Activated naive CD4-positive, alpha-beta T cell treated with anti-CD3 and anti-CD28 coated beads, Interleukin-2, amount 10 ng/mL, durations not matched to agents 7 days and 5 days (primary cell): ENCODE measurements at regions not wholly inside any gene's neighbourhood (a gene's known extent, or its start where the extent isn't known, plus 50 kb on each side); places are given as distances from the start of the nearest gene placed in this dataset.

ENCODE experiments used
- CTCF ChIA-PET: fragments of 350-600 bp; sonication (Branson Sonifier 250); formaldehyde crosslinking; loops from one replicate; lab custom pipeline; 2021; ENCODE audit warnings: antibody characterized with exemption; lab: Charles Lee
- DNase-seq: peaks from one replicate; pipeline ENCODE4 v3.0.0-alpha.2; 2020
- H3K27ac Mint-ChIP-seq: one replicate; pipeline ENCODE4 v1.8.0; 2021; ENCODE audit warnings: mild to moderate bottlenecking, moderate library complexity, mixed read lengths
- H3K27me3 Mint-ChIP-seq: one replicate; pipeline ENCODE4 v1.8.0; 2021; ENCODE audit warnings: mild to moderate bottlenecking, mixed read lengths
- H3K36me3 Mint-ChIP-seq: one replicate; pipeline ENCODE4 v1.8.0; 2021; ENCODE audit warnings: mixed read lengths
- H3K4me1 Mint-ChIP-seq: one replicate; pipeline ENCODE4 v1.8.0; 2021; ENCODE audit warnings: mixed read lengths
- H3K4me3 Mint-ChIP-seq: one replicate; pipeline ENCODE4 v1.8.0; 2021; ENCODE audit warnings: mild to moderate bottlenecking, moderate library complexity, mixed read lengths
- H3K9me3 Mint-ChIP-seq: one replicate; pipeline ENCODE4 v1.8.0; 2021; ENCODE audit warnings: mixed read lengths

- CTCF ChIA-PET: interaction anchor here (0.6 kb wide), 1 partner anchor 17 kb away, joined by 3 read pairs; no protein-coding TSS in a partner anchor
- Mint-ChIP-seq H3K36me3 (no peaks in the 10 kb centered on the region), H3K4me3 (no peak overlapping the region), H3K4me1 (no peaks in the 10 kb centered on the region), H3K27ac (no peak overlapping the region), H3K27me3 (no peaks in the 10 kb centered on the region), H3K9me3 (no peaks in the 10 kb centered on the region)
- no peak for DNase-seq
These were observed 216.2 kb upstream of the RMST start for GRCh38 chr12:97246368-97246767.

DNA sequence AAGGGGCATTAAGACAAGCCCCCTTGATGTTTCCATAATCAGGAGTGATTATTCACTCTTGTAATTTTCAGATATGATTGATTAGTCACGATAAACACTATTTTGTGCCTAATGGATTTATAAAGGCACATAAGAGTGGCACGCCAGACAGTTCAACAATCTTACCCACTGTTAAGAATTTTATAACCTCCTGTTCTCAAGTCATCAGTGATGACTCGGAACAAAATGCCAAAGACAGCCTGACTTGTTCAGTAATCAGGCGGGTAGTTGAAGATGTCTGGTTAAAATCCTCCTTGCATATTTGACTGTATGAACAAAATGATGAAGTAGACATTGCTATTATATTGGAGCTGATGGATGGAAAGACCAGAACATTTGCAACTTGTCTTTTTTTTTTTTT, 212.1 kb upstream of the RMST start:
- no peaks in the 10 kb centered on the region for H3K9me3 Mint-ChIP-seq
- no peak overlapping the region for H3K4me3 Mint-ChIP-seq
- H3K27ac Mint-ChIP-seq: no peak overlapping the region
- CTCF ChIA-PET: no interaction called here
- H3K27me3 Mint-ChIP-seq: no peaks in the 10 kb centered on the region
- H3K36me3 Mint-ChIP-seq: no peaks in the 10 kb centered on the region
- no peaks in the 10 kb centered on the region for H3K4me1 Mint-ChIP-seq
- no peak for DNase-seq

GRCh38 chr12:97257726-97258125, 204.9 kb upstream of the RMST start:
- Mint-ChIP-seq H3K27me3 (no peaks in the 10 kb centered on the region), H3K27ac (no peak overlapping the region), H3K36me3 (no peaks in the 10 kb centered on the region)

DNA sequence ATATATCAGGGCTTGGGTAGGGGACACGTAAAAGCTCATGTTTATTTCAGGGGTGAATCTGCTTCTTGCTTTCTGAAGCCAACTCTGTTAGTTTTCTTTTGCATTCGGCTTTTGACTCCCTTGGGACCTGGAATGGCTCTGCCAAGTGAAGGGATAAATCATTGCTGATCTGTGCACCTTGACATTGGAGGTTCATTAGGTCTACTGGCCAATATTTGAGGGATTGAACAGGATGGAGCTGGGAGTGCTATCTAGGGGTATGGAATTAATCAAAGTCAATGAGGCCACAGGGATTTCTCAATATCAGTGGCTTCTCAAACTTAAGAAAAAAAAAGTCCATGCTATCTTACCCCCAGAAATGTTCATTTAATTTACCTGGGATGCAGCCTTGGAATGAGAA, 203.5 kb upstream of the RMST start:
- Mint-ChIP-seq H3K27ac (no peak overlapping the region), H3K9me3 (no peaks in the 10 kb centered on the region), H3K4me1 (no peaks in the 10 kb centered on the region), H3K36me3 (no peaks in the 10 kb centered on the region), H3K4me3 (no peak overlapping the region), H3K27me3 (no peaks in the 10 kb centered on the region)
- DNase-seq: no peak
- CTCF ChIA-PET: interaction anchor here (0.7 kb wide), 1 partner anchor 26 kb away, joined by 3 read pairs; no protein-coding TSS in a partner anchor

More at GRCh38 chr12:97257726-97258125, 204.9 kb upstream of the RMST start:
- CTCF ChIA-PET: no interaction called here
- Mint-ChIP-seq H3K4me1 (no peaks in the 10 kb centered on the region), H3K4me3 (no peak overlapping the region), H3K9me3 (no peaks in the 10 kb centered on the region)
- no peak for DNase-seq

DNA sequence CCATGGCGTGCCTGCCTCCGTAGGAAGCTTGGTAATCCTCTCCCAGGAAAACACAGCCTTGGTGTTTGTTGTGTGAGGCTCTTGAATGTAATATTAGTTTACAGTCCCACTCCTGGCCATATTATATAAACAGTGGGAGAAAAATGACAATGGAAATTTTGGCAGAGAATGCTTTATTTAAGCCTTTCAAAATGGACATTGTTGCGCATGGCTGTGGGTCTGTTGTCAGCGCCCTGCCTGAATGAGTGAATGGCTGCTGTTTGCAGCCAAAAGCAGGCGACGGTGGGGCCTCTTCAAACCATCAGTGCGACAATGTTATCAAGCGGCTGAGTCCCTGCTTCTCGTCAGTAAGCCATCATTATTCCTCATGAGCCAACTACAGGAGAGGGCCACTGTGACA, 201.8 kb upstream of the RMST start:
- DNase-seq: no peak
- CTCF ChIA-PET: no interaction called here
- Mint-ChIP-seq H3K27ac (no peak overlapping the region), H3K36me3 (no peaks in the 10 kb centered on the region), H3K27me3 (no peaks in the 10 kb centered on the region), H3K9me3 (no peaks in the 10 kb centered on the region), H3K4me3 (no peak overlapping the region), H3K4me1 (no peaks in the 10 kb centered on the region)

GRCh38 chr12:97267166-97267565, 195.4 kb upstream of the RMST start:
- Mint-ChIP-seq H3K9me3 (no peaks in the 10 kb centered on the region), H3K36me3 (no peaks in the 10 kb centered on the region), H3K4me3 (no peak overlapping the region), H3K4me1 (no peaks in the 10 kb centered on the region), H3K27me3 (no peaks in the 10 kb centered on the region), H3K27ac (no peak overlapping the region)
- no peak for DNase-seq
- CTCF ChIA-PET: interaction anchor here (1.3 kb wide), 1 partner anchor 15 kb away, joined by 4 read pairs; no protein-coding TSS in a partner anchor

GRCh38 chr12:97267594-97268202, 194.9 kb upstream of the RMST start:
- CTCF ChIA-PET: no interaction called here
- Mint-ChIP-seq H3K27me3 (no peaks in the 10 kb centered on the region), H3K4me3 (no peak overlapping the region), H3K4me1 (no peaks in the 10 kb centered on the region), H3K9me3 (no peaks in the 10 kb centered on the region), H3K27ac (no peak overlapping the region), H3K36me3 (no peaks in the 10 kb centered on the region)
- DNase-seq: no peak

DNA sequence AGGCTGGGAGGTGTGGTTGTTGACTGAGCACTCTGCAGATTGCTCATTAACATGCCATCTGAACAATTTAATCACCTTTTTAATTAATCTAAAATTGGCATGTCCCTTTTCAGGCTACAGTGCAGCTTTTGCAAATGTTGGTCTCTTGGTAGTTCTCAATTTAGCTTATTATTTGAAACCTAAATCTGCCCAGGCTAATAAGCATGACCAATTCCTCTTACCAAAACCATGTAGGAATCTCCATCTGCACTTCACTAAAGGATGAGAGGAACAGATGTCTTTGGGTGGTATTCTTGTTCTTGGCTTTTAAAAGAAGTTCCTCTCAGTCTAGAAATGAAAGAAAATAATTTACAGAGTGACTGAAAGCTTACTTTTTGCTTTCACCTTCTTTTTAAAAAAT, 190.1 kb upstream of the RMST start:
- Mint-ChIP-seq H3K36me3 (no peaks in the 10 kb centered on the region), H3K9me3 (no peaks in the 10 kb centered on the region), H3K27ac (no peak overlapping the region), H3K27me3 (peaks cover 17% of the 10 kb centered on the region), H3K4me3 (no peak overlapping the region), H3K4me1 (no peaks in the 10 kb centered on the region)
- no peak for DNase-seq
- CTCF ChIA-PET: no interaction called here

DNA sequence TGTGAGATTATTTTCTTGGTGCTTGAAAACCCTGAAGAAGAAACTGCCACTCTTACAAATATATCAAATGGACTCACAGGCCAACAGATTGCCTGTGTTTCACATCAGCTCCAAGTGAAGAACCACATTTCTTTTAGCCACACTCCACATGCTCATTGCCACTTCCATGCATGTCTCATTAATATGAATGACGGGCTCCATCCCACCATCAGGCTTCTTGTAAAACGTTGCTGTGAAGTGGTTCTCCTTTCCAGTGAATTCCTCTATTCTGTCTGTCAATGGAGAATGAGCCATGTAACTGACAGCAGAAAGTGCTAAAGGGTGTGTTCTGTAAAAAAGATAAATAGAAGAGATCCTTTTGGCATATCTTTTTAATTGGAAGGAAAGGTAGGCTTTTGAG, 188.2 kb upstream of the RMST start:
- Mint-ChIP-seq H3K4me1 (no peaks in the 10 kb centered on the region), H3K36me3 (no peaks in the 10 kb centered on the region), H3K27me3 (peaks cover 17% of the 10 kb centered on the region), H3K4me3 (no peak overlapping the region), H3K27ac (no peak overlapping the region), H3K9me3 (no peaks in the 10 kb centered on the region)
- no peak for DNase-seq
- CTCF ChIA-PET: interaction anchor here (0.7 to 1.6 kb wide), 3 partner anchors 11 to 479 kb away, joined by 3 read pairs; no protein-coding TSS in a partner anchor

DNA sequence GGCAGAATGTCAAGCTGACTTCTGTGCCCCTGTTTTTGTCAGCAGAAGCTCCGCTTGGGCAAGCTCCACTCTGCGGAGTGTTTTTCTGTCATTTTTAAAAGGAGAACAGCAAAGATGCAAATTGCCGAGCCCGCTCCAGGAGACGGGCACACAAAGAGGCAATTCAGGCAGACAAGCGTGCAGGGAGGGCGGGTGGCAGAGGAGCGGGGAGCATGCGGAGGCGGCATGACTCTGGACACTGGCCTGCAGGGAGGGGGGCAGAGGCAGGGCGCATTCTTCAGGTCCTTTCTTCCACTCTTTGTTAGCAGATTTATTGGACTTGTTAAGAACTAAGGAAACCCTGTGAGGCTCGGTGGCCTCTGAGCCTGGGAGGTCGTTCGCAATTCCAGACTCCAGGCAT, 187.3 kb upstream of the RMST start:
- H3K4me3 Mint-ChIP-seq: no peak overlapping the region
- H3K27ac Mint-ChIP-seq: no peak overlapping the region
- no peaks in the 10 kb centered on the region for H3K9me3 Mint-ChIP-seq
- DNase-seq: no peak
- peaks cover 17% of the 10 kb centered on the region for H3K27me3 Mint-ChIP-seq
- CTCF ChIA-PET: interaction anchor here (1.6 kb wide), 1 partner anchor 10 kb away, joined by 3 read pairs; no protein-coding TSS in a partner anchor
- H3K4me1 Mint-ChIP-seq: no peaks in the 10 kb centered on the region
- no peaks in the 10 kb centered on the region for H3K36me3 Mint-ChIP-seq

GRCh38 chr12:97275728-97276590, 186.6 kb upstream of the RMST start:
- CTCF ChIA-PET: interaction anchor here (1.6 kb wide), 1 partner anchor 9 kb away, joined by 3 read pairs; no protein-coding TSS in a partner anchor
- Mint-ChIP-seq H3K9me3 (no peaks in the 10 kb centered on the region), H3K27ac (no peak overlapping the region), H3K4me1 (no peaks in the 10 kb centered on the region), H3K36me3 (no peaks in the 10 kb centered on the region), H3K27me3 (peaks cover 17% of the 10 kb centered on the region), H3K4me3 (no peak overlapping the region)
- DNase-seq: no peak

DNA sequence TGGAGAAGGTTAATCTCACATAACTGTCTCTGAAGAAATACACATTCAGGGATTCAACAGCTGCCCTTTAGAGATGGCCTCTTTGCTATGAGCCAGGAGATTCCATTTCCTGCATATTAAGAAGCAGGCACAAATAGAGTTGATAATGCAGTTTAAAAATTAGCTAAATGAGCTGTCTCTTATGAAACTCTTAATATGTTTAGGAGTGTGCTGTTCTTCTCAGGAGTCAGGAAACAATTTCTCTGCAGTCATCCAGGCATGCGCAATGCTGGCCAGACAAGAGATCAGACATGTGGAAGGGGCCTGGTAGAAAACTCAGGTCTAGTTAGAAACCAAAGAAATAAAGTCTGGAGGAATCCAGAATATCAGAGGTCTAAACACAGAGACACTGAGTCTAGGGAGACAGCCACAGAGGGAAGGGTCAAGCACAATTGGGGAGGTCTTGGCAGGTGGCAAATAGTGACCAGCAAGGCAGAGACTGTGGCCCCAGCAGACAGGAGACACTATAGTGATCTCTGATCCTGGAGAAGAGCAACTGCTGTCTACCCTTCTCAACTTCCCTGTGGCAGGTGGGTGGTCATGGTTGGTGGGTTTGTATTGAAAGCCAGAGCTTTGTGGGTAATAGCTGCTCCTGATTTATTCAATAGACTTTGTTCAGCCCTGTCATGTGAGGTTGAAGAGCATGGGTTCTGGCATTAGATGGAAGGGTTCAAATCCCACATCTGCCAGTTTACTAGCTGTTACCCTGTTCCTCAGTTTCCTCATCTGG, 185.8 kb upstream of the RMST start:
- Mint-ChIP-seq H3K4me3 (no peak overlapping the region), H3K4me1 (no peaks in the 10 kb centered on the region), H3K9me3 (no peaks in the 10 kb centered on the region), H3K27me3 (peaks cover 17% of the 10 kb centered on the region), H3K36me3 (no peaks in the 10 kb centered on the region), H3K27ac (no peak overlapping the region)
- DNase-seq: no peak
- CTCF ChIA-PET: no interaction called here

- DNase-seq: peak; percentile 23
- no peaks in the 10 kb centered on the region for H3K36me3 Mint-ChIP-seq
- no peaks in the 10 kb centered on the region for H3K4me1 Mint-ChIP-seq
- H3K9me3 Mint-ChIP-seq: no peaks in the 10 kb centered on the region
- H3K27ac Mint-ChIP-seq: no peak overlapping the region
- no peaks in the 10 kb centered on the region for H3K27me3 Mint-ChIP-seq
- CTCF ChIA-PET: interaction anchor here (0.9 kb wide), 1 partner anchor 17 kb away, joined by 4 read pairs; no protein-coding TSS in a partner anchor
- H3K4me3 Mint-ChIP-seq: no peak overlapping the region
These were observed 179.3 kb upstream of the RMST start for GRCh38 chr12:97283297-97283696.

GRCh38 chr12:97288531-97288930, 174.1 kb upstream of the RMST start:
- Mint-ChIP-seq H3K36me3 (no peaks in the 10 kb centered on the region), H3K4me1 (no peaks in the 10 kb centered on the region), H3K27me3 (no peaks in the 10 kb centered on the region), H3K27ac (no peak overlapping the region), H3K4me3 (no peak overlapping the region), H3K9me3 (no peaks in the 10 kb centered on the region)
- CTCF ChIA-PET: no interaction called here
- no peak for DNase-seq
